MM.1S (cell line): ENCODE measurements at regions not wholly inside any gene's neighbourhood (a gene's known extent, or its start where the extent isn't known, plus 50 kb on each side); places are given as distances from the start of the nearest gene placed in this dataset.

Source experiments
- EZH2 ChIP-seq: fragments of 300-600 bp; sonication (generic); optimal IDR thresholded peaks from 2 replicates; pipeline ENCODE3; 2017; ENCODE audit warnings: low read depth, mild to moderate bottlenecking, antibody characterized with exemption, low read length, mixed read lengths
- EZH2phosphoT487 ChIP-seq: fragments of 300-600 bp; sonication (generic); IDR thresholded peaks from 2 replicates; pipeline ENCODE4 v1.6.1; 2018; ENCODE audit warnings: antibody characterized with exemption, low read length
- TF ChIP-seq, protein P1 (sequence below): fragments of 300-600 bp; sonication (generic); IDR thresholded peaks from 2 replicates; pipeline ENCODE4 v1.5.1; 2016; ENCODE audit warnings: antibody characterized with exemption, low read length, mixed read lengths

DNA sequence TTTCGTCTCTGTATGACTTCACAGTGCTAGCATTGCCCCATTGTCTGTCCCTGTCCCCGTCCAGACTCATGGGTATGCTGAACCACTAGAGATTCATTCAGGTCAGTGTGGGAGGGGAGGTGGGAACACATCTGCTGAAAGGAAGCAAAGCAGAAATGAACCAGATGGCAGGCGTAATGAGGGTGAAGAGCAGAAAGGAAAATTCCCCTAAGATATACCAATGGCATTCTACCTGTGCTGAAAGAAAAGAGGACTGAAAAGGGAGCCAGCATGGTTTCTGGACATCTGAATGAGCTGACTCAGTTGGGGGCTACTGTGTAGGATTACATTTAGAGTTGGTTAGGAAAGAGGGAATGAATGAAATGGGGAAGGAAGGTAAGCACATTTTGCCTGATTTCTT, 678.7 kb downstream of the MAT2B start:
- TF ChIP-seq, protein P1, sequence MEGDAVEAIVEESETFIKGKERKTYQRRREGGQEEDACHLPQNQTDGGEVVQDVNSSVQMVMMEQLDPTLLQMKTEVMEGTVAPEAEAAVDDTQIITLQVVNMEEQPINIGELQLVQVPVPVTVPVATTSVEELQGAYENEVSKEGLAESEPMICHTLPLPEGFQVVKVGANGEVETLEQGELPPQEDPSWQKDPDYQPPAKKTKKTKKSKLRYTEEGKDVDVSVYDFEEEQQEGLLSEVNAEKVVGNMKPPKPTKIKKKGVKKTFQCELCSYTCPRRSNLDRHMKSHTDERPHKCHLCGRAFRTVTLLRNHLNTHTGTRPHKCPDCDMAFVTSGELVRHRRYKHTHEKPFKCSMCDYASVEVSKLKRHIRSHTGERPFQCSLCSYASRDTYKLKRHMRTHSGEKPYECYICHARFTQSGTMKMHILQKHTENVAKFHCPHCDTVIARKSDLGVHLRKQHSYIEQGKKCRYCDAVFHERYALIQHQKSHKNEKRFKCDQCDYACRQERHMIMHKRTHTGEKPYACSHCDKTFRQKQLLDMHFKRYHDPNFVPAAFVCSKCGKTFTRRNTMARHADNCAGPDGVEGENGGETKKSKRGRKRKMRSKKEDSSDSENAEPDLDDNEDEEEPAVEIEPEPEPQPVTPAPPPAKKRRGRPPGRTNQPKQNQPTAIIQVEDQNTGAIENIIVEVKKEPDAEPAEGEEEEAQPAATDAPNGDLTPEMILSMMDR: no peak
- TF ChIP-seq EZH2 (no peak), EZH2phosphoT487 (no peak)
